ENCODE measurements at regions not wholly inside any gene's neighbourhood (a gene's known extent, or its start where the extent isn't known, plus 50 kb on each side); places are given as distances from the start of the nearest gene placed in this dataset.

DNA sequence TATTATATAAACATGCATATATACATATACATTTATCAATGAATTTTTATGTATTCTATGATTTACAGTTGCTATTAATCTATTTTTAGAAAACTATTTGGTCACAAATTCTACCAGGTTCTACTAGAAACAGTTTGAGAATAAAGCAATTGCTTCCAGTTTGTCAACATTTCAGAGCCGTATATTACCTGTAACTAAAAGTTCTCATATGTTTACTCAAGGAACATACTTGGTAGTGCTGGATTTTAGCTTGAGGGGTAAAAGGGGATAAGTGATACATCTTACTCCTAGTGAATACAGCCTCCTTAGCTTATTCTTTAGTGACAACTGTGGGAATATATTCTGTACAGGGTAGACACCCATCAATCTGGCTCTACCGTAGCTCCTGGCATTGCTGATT, 1590.5 kb upstream of the LRRTM3 start:
- no peak for DNase-seq (ENCODE audit: low read depth, low spot score)

- no peak for DNase-seq (ENCODE audit: low read depth, low spot score)
Observed at GRCh38 chr10:65340340-65340739, 1585.5 kb upstream of the LRRTM3 start.

DNA sequence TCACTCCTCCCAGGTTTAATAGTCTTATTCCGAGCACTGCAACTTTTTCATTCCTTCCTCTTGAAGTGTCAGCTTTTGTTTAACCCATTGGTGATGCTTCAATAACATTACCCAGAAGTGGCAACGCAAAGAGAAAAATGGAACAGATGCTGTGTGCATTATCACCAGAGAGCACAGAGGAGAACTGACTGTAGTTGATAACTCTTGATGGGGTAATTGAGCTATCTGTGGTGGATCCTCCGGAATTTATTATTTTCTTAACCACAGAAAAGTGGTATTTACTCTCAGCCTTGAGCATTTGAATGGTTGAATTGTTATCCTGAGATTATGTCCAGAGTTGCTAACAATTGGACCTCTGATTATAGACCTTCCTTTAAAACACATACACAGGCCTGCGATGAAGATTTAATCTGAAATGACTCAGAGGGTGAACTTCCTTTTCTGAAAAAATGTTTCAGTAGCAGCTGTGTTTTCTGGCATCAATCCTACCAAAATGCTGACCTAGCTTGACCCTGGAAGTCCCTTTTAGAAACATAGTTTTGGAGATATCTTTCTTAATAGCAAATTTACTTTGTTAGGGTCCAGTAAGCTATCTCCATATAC, 1584.4 kb upstream of the LRRTM3 start:
- peak; percentile 39 for DNase-seq (ENCODE audit: low read depth, low spot score)

DNA sequence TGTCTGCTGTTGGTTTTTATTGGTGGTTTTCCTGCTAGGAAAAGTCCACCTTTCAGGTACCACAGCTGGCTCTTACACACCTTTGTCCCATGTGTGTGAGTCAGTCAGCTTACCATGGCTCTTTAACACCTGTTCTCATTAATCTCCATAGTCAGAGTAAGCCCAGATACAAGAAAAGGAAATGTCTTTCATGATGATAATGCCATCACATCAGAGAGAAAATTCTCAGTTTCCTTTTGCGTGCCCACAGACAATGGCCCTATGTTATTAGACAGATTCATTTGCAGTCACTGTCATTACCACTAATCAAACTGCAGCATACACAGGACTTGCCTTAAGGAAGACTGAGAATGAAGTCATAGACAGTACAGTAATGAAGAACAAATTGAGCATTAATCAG, 1583.6 kb upstream of the LRRTM3 start:
- no peak for DNase-seq (ENCODE audit: low read depth, low spot score)

DNA sequence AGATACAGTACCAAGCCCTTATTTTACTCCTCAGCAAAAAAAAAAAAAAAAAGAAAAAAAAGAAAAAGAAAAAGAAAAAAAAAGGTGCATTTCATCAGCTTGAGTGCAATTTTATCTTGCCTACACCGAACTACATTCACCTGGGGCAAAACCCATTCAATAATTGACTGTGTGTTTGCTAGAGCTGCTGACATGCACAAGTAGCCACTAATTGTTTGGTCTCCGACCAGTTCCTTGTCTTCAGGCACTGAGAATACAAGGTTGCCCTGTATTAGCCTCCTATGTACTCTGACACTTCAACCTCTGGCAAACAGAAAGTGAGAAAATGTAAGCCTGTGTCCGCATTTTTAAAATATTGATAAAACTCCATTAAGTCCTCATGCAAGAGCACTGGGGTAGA, 1579.4 kb upstream of the LRRTM3 start:
- DNase-seq (ENCODE audit: low read depth, low spot score), result no peak

GRCh38 chr10:65348637-65349036, 1577.2 kb upstream of the LRRTM3 start:
- DNase-seq (ENCODE audit: low read depth, low spot score), result no peak

- no peak for DNase-seq (ENCODE audit: low read depth, low spot score)
Observed at GRCh38 chr10:65350611-65351010, 1575.2 kb upstream of the LRRTM3 start.

DNA sequence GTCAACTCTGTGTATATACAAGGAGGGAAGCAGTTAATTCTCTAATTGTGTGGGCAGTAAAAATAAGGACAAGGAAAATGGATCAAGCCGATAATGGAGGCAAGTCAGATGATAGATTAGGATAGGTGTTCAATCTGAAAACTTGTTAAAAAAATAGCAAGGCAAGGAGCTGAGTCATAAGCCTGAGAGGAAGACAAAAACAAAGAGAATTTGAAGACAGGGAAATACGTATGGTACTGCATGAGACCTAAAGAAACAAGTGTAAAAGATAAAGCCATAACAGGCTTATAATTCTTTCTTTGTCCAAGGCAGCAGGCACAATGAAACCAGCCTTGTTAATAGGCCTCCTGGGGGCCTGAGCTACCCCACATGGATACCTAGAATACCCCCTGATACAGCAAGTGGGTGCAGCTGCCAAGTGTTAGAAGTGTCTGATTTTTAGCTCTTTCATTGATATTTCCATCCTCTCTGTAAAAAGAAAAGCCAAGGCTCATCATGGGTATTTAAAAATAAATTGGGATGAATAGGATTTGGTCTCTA, 1570.6 kb upstream of the LRRTM3 start:
- DNase-seq (ENCODE audit: low read depth, low spot score), result no peak

DNA sequence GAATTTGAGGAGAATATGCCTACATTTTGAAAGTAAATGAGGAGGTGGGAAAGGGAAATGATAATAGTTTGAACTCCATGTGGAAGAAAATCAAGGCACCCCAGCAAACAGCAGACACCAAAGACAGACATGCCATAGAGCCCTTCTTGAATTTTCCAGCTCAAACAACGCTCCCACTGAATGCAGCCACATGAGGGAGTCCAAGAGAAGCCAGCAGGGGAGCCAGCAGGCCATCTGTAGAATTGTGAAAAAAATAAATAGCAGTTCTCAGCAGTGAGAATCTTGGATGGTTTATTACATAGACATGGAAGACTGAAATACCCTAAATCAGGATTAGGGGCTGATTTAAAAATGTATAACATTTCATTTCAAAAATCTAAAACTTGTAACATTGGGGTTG, 1567.3 kb upstream of the LRRTM3 start:
- DNase-seq (ENCODE audit: low read depth, low spot score), result no peak

DNA sequence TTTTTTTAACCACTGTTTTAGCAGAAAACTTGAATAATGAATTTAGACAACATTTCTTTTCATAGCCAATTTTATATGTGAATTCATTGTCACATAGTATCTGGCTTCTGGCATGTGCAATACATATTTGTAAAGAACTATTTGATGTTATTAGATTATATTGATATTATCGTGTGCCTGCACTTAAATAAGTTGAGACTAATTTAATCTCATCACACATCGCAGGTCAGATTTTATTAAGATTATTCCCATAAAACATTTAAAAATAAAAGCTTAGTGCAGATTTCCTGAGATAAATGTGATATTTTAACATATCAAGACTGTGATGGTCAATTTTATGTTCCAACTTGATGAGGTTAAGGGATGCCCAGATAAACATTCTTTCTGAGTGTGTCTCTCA, 1565.3 kb upstream of the LRRTM3 start:
- no peak for DNase-seq (ENCODE audit: low read depth, low spot score)

DNA sequence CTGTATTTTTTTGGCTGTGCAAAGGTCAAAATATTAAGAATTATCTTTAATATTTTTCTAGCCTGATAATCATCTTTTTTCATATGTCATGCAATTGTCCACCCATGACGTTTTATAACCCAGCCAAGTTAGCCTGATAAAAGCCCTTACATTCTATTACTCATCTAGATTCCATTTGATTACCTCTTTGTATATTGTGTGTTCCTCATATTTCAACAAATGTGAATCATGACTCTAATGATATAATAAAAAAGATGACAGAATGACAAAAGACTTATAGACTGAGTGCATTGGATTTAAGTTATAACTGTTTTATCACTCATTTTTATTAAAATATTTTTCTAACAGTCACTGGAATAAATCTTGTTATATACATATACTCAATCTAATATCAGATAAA, 1560.0 kb upstream of the LRRTM3 start:
- no peak for DNase-seq (ENCODE audit: low read depth, low spot score)

DNA sequence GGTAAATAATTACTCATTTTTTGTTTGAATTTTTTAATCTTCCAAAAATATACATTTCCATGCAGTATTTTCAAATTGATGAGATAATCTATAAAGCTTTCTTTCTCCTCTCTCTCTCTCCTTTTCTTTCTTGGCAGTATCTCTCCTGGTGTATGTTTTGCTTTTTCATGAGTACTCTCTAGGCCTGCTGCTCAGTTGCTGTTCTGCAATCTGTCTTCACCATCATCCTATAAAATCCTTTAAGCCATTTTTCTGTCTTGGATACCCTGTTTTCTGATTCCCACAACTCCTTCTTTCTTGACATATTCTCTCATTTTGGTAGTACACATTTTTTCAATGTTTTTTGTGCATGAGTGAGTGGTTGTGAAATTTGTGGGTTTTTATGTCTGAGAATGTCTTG, 1558.1 kb upstream of the LRRTM3 start:
- no peak for DNase-seq (ENCODE audit: low read depth, low spot score)

DNA sequence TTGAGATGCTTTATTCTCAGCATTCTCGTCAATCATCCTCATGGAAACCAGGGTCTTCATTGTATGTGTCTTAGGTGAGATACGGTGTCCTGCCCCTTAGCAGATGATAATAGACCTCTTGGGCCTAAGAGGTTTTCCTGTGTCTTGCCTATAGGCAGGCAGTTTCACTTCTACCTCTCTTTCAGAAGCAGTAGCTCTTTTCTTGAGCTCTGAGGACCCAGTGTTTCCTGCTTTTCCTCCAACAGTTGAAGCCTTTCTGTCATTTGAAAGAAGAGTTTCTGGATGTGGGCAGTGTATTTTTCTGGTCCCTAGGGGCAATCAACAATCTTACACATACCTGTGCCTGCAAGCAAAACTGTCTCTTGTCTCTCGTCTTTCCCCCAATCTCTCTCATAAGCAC, 1550.3 kb upstream of the LRRTM3 start:
- DNase-seq (ENCODE audit: low read depth, low spot score), result no peak

DNA sequence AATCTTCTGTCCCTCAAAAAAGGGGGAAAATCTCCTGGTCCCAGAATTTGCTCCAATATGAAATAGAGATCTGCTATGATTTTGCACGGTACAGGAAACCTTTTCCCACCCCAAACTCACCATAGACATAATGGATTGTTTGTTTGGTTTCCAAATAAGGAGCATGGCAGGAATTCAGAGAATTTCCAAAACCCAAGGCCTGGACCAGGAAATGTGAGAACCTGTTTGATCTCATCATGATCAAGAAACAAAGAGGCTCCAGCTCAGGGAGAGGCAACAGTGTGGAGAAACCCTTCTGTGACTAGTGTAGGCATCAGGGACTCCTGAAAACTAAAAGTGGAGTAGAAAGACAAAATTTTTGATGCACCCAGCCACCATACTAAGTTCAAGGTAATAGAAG, 1548.1 kb upstream of the LRRTM3 start:
- no peak for DNase-seq (ENCODE audit: low read depth, low spot score)

DNA sequence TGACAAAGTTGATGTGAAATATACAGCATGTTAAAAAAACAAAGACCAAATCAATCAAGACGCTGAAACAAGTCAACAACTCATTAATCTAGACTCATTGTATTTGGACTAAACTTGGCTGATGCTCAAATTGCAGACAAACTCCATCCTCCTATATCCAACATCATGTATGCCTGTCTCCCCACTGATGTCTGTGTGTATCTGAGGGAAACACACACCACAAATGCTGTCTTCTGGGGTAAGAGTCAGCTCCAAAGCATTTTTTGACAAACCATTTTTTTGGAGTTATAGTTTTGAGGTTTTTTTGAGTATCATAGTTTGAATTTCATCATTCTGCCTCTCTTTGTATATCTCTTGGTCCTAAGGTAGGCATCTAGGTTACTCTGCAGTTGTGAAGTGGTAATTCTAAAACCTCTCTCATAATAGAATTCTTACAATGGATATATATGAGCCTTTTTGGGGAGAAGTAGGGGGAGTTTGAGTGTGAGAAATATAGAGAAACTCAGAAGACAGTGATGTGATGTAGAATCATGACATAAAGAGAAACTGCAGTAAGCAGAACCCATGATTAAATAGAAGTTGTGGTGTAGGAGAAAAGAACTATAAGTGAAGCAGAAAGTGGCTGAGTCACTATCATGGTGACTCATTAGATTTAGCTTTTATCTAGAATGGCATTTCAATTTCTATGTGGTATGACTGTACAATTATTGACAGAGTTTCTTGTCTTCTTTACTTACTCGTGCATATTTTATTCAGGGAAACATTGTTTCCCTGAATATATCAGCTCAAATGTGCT, 1531.1 kb upstream of the LRRTM3 start:
- no peak for DNase-seq (ENCODE audit: low read depth, low spot score)

- DNase-seq (ENCODE audit: low read depth, low spot score), result no peak
Observed at GRCh38 chr10:65395631-65396030, 1530.2 kb upstream of the LRRTM3 start.

DNA sequence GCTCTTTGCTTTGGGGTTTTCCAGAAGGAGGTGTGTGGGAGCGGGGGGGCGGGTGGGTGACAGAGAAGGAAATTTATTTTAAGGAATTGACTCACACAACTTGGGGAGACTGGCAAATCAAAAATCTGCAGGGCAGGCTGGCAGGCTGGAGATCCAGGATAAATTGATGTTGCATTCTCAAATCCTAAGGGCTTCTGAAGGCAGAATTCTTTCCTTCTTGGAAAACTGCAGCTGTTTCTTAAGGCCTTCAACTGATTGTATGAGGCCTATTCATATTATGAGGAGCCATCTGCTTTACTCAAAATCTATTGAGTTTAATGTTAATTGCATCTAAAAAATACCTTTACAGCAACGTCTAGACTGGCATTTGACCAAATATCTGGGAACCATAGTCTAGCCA, 1528.8 kb upstream of the LRRTM3 start:
- no peak for DNase-seq (ENCODE audit: low read depth, low spot score)

DNA sequence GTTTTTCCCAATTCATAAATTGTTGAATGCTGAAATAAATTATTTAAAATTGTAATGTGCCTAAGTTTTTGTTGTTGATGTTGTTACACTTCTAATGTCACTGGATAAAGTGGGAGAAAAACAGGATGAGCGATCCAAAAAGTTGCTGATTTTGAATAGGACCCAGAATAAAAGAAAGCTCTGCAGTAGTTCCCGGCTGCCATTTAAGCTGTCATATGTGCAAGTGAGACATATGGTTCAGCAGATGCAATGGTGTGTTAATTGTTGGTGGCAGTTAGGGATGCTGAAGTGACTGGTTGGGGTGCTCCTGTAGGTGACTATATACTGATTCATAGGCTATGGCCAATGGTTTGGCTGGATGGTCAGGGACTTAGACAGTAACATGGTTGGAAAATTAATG, 1517.4 kb upstream of the LRRTM3 start:
- no peak for DNase-seq (ENCODE audit: low read depth, low spot score)

DNA sequence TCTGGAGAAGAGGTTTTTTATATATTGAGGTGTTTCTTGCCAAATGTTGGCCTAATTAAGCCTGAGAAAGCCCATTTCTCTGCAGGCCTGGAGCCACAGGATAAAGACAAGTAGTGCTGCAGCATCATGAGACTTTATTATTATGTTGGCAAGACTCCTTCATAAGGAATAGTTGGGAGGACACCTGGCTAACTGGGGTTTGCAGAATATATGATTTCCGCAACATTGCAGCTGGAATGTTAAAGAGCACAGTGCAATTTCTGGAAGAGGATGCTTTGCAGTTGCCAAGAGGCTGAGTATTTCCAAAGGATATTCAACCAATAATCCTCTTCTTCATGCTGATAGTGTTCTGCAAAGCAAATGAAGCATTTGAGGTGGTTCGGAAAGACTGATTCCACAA, 1512.8 kb upstream of the LRRTM3 start:
- DNase-seq (ENCODE audit: low read depth, low spot score), result no peak

DNA sequence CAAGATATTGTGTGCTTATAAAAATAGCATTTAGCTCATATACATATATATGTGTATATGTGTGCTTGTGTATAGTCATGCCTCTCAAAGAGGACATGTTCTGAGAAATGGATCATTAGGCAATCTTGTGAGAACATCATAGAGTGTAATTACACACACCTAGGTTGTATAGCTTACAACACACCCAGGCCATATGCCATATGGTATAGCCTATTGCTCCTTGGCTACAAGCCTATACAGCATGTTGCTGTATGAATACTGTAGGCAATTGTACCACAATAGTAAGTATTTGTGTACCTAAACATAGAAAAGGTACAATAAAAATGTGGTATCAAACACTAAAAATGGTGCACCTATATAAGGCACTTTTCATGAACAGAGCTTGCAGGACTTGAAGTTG, 1510.5 kb upstream of the LRRTM3 start:
- DNase-seq (ENCODE audit: low read depth, low spot score), result no peak

DNA sequence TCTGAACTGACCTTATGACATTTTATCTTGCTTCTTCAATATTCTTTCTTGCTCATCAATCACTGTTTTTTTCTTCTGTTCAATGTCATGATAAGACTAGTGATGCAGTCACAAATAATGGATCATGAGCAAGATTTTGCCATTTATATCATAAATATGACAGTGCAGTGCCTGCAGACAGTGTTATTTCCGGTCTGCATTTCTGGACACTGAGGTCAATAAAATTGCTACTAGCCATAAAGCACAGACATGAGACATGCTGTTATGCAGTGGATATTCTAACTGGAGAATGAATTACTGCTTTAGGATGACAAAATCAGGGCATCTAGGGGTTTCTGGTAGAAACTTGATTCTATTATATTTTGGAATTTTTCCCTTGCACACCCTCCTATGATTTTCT, 1509.7 kb upstream of the LRRTM3 start:
- DNase-seq (ENCODE audit: low read depth, low spot score), result no peak

DNA sequence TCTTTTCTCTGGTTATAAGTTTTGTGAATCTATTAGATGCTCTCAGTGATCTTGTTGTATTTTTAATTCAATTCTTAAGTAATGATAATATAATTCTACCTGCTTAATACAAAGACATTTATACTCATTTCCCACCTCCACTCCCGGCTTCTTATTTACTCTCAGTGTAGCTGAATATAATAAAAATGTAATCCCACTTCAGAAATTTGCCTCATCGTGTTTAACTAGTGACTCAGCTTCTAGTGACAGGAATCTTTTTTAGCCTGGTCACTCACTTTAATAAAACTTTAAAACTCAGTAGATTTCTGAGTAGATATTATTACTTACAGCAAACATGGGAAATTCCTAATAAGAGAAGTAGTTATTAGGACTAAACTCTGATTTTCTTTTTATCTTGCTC, 1506.2 kb upstream of the LRRTM3 start:
- no peak for DNase-seq (ENCODE audit: low read depth, low spot score)

DNA sequence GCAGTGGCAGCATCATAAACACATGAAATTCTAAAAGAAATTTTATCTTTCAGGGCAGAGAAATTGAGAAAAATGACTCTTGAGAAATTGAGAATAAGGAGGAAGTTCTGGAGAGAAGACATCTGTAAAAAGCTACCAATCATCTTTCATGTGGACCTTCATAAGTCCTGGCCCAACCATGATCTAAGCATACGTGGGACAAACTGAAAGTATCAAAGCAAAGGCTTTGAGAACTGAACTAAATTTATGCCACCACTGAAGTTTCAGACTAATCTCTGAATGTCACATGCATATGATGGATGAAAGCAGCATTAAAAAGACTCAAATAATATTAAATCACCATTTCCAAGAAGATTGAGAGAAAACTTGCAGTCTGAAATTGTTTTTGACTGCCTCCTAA, 1502.8 kb upstream of the LRRTM3 start:
- no peak for DNase-seq (ENCODE audit: low read depth, low spot score)

Data from smooth muscle cell of the brain vasculature (primary cell).